ENCODE measurements at regions not wholly inside any gene's neighbourhood (a gene's known extent, or its start where the extent isn't known, plus 50 kb on each side); places are given as distances from the start of the nearest gene placed in this dataset.

DNA sequence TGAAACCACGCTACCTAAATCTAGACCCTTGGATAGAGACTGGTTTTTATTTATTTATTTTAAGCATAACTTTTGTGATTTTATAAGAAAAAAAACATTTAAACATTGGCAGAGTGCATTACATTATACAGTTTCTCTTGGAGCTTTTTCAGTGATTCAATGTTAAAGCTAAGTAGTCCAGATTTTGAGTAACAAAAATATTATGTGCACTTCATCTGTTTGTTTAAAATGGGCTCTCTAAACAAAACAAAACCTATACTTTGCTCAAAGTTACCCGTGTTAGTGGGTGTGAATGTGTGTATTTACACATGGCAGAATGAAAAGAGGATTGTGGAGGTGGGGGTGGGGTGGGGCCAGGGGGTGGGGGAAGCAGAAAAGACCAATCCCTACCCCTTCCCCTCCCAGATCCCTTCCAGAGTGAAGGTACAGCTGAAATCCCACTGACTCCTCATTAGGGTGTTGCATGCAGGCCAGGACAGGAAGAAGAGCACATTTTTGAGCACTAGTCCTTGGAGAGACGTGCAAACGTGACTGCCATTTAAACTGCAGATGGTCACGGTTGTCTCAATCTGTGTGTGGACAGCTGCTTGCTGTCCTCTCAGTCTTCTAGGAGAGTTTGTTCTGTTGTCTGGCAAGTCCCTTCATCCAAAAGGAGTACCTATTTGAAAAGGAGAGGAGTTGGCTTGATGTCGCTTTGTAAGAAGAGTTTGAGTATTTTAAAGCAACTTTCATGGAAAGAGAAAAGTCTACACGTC is 303.0 kb downstream of the ICOS start:
- no peak for DNase-seq

- DNase-seq, result no peak
Measured at GRCh38 chr2:204240961-204241360, 304.3 kb upstream of the PARD3B start.

- DNase-seq, result no peak
Measured at GRCh38 chr2:204249437-204249836, 295.8 kb upstream of the PARD3B start.

DNA sequence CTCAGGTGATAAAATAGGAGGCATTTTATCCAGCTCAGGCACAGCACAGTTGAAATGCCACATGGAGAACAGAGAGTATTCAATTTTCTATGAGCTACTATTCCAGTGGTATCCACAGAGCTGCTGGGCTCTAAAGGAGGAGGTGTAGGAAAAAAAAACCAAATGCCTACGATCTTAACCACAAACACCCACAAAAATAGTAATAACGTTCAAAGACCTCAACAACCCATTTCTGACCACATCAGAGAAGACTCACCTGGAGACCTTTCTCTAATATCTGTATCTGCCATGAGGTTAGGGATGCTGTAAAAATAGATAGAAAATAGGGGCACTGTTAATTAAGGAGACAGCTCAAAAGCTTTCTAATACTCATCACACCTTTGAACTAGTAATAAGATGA is 294.6 kb upstream of the PARD3B start:
- DNase-seq, result no peak

DNA sequence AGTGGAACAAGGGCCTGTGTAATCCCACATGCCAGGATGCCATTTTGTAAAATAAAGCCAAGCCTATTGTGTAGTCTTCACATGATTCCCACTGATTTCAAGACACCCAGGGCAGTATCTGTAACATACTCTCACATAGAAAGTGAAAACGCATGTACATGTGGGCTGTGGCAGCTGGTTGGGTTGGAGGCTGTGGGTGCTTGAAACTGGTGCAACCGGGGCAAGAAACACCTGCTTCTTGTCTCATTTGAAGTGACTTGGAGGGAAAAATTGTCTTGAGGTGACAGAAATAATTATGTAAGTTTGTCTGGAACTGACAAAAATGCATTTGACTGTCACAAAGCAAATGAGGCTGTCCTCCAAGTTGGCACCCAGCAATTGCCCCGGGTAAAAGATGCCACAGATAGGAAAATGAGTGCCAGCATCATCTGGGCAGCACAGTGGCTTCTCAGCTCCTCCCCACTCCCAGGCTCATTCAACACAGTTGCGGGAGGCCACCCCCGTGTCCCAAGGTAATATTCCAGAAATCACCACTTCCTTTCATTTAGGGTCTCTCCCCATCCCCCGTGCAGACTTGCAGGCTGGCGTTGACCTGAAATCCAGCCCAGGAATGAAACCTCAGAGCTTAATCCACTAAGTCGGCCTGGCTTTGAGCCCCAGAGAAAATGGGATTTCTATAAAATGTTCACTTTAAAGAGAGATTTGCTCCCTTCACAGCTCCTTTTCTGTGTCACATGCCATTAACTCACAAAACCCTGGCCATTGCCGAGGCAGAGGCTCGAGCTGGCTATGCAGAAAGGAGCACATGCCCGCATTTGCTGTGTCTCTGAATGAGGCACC is 293.9 kb upstream of the PARD3B start:
- DNase-seq, result no peak

DNA sequence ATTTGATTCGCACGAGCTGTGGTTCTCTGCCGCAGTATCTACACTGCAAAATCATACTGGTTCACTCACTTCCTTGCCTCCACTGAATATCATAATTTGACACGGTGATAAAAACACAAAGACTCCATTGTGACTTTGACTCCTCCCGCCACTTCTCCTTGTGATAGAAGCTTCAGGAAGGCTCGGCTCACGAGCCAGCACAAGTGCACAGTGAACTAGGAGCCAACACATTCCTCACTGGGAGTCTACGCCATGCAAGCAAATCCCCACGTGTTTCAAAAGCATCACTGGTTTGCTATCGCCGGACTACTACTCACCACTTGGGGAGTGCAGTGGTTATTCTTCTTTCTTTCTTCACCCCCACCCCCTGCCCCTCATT is 293.3 kb upstream of the PARD3B start:
- DNase-seq, result no peak

DNA sequence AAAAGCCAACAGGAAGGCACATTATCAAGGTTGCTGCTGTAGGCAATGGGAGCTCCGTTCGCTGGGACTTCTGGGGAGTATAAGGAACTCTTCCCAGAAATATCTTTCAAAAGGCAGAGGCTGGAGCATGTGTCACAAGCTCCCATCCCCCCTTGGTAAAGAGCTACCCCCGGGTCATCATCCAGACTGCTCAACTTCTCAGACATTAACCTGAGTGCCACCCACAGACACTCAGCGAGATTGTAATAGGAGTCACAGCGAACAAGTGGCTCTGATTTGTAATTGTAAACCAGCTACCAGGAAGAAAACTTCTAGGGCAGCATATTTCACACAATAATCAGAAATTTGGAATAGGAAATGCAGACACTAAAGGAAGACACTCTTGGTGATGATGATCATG is 290.2 kb upstream of the PARD3B start:
- no peak for DNase-seq

GRCh38 chr2:204255526-204255925 is 289.7 kb upstream of the PARD3B start:
- DNase-seq, result no peak

DNA sequence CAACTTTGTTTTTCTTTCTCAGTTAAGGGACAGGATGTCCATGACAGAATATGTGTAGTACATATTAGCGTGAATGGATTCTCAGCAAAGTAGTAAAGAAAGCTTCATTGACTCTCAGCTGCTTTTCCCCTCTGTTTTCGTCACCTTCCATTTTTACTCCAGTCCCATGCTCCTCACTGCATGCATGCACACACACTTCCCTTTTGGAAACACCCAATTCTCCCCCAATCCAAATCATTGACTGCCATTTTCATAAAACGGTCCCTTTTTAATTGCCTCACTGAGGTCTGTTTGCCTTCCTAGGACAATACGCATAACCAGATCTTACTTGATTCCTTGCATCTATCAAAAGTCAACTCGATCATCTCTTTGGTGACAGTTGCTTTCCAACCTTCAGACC is 287.5 kb upstream of the PARD3B start:
- no peak for DNase-seq

- DNase-seq, result no peak
Measured at GRCh38 chr2:204258890-204259289, 286.4 kb upstream of the PARD3B start.

- peak; percentile 79 for DNase-seq
Measured at GRCh38 chr2:204260162-204260877, 285.0 kb upstream of the PARD3B start.

DNA sequence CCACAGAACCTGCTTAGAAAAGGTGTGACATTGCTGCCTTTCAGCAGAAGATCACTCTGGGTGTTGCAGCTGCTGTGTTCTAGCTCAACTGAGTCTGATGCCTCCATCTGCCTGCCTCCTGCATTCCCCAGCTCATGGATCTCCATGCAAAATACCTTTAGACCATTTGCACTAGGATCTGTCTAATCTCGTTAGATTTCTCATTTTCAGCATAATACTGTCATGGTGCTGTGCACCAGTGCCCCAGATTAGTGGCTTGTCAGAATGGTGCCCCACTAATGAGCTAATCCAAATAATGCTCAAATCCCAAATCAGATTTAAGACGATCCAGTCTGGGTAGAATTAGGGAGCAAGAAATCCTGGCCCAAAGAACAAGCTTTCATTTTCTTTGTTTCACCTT is 284.4 kb upstream of the PARD3B start:
- no peak for DNase-seq

- DNase-seq, result no peak
Measured at GRCh38 chr2:204261846-204262245, 283.4 kb upstream of the PARD3B start.

GRCh38 chr2:204264085-204264553 is 281.2 kb upstream of the PARD3B start:
- no peak for DNase-seq

GRCh38 chr2:204264621-204265140 is 280.6 kb upstream of the PARD3B start:
- no peak for DNase-seq

GRCh38 chr2:204265681-204266181 is 279.5 kb upstream of the PARD3B start:
- DNase-seq, result no peak

GRCh38 chr2:204268458-204268857 is 276.8 kb upstream of the PARD3B start:
- no peak for DNase-seq

- DNase-seq, result no peak
Measured at GRCh38 chr2:204268971-204269370, 276.3 kb upstream of the PARD3B start.

GRCh38 chr2:204272089-204272488 is 273.2 kb upstream of the PARD3B start:
- DNase-seq, result no peak

GRCh38 chr2:204272610-204273287 is 272.5 kb upstream of the PARD3B start:
- no peak for DNase-seq

DNA sequence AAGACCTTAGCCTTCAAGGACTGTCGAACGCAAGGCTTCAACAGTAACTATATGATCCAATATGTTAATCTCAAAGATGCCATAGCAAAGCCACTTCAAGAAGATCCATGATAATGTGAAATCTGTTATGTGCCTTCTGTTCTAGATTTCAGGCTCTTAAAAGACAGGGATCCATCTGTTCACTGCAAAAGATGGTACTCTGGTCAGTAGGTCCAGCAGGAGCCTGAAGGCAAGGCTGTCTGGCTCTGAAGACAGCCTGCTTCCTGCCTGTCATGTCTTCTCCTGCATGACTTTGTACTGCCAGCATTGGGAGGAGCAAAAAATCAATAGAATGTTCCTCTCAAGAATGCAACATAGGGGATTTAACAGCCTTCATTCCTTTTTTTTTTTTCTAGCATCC is 270.8 kb upstream of the PARD3B start:
- no peak for DNase-seq

- no peak for DNase-seq
Measured at GRCh38 chr2:204274991-204275390, 270.3 kb upstream of the PARD3B start.
